GM12892 (cell line): ENCODE measurements at regions not wholly inside any gene's neighbourhood (a gene's known extent, or its start where the extent isn't known, plus 50 kb on each side); places are given as distances from the start of the nearest gene placed in this dataset.

Experiments
- POLR2A ChIP-seq: IDR thresholded peaks from 2 replicates; pipeline ENCODE4 v1.6.1; 2011; ENCODE audit warnings: low read depth, low read length, control low read depth
- POLR2AphosphoS5 ChIP-seq: IDR thresholded peaks from 2 replicates; pipeline ENCODE4 v1.6.1; 2011; ENCODE audit warnings: low read depth, low read length, control low read depth

DNA sequence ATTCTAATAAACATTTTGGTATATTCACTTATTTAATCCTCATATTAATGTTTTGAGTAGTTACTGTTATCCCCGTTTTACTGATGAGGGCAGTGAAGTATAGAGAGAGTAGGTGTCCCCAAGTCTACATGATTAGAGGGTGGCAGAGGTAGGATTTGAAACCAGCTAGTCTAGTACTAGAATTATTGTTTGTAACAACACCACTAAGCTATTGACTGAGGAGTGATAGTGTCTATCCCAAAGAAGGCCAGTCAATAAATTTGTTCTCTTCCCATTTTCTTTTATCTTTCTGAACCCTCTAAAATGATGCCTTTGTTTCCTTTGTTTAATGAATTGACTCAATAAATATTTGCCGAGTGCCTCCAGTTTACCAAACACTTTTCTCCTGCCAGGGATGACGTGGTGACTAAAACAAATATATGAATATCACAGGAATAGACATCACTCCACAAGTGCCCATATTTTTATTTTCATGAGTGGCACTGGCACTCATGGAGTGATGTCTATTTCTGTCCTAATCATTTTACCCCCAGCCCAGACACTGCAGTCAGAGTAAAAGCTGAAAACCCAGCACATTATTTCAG, 247.5 kb downstream of the SLC16A7 start:
- TF ChIP-seq POLR2A, result no peak
- TF ChIP-seq POLR2AphosphoS5, result no peak
